ENCODE measurements at regions not wholly inside any gene's neighbourhood (a gene's known extent, or its start where the extent isn't known, plus 50 kb on each side); places are given as distances from the start of the nearest gene placed in this dataset.

DNA sequence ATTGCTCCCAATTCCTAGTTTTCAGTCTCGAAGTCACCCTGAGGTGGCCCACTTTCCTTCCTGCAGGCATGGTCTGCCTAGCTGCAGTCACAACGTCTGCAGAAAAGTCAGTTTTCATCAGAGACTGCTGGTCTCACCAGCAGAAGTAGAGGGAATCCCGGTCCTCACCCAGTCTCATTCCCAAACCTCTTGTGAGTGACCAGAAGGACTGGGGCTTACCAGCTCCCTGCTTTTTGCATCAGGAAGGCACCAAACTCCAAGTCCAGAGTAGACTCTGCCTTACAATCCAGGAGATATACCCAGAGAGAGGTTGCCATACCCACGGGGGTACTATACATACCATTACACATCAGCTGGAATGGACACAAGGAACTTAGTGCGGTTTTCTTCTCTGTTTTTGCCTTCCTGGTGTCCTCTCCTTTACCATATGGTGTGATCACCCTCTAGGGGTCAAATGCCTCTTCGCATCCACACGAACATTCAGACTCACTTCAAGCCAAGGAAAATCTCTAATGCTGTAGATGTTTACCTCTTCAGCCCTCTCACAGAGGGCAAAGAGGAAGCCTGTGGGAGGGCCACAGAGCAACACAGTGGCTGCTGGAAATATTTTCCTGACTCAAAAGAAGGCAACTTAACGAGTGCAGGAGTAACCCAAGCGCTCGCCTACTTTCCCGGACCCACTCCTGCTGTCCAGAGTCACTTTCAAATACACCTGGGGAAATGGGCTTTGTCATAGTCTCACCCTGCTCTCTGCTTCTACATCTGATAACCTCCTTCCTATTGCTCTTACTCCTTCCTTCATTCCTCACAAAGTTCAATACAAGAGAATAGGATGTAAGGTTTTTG, 220.9 kb downstream of the C7orf25 start:
- Histone ChIP-seq H3K4me3 (ENCODE audit: low read depth, low read length) (no peak overlapping the region), H3K27me3 (no peaks in the 10 kb centered on the region), H3K9me3 (no peaks in the 10 kb centered on the region), H3K36me3 (no peaks in the 10 kb centered on the region), H3K4me1 (no peaks in the 10 kb centered on the region)
- 0 out of 2 replicates have a peak, but pooled peaks have one; percentile 10 for TF ChIP-seq CTCF (IDR thresholded peaks at IDR 0.05; ENCODE audit: low read depth, low read length)
- no peak for DNase-seq

- H3K36me3 ChIP-seq, result no peaks in the 10 kb centered on the region
- no peaks in the 10 kb centered on the region for H3K27me3 ChIP-seq
- TF ChIP-seq CTCF (IDR thresholded peaks at IDR 0.05; ENCODE audit: low read depth, low read length), result no peak
- H3K4me3 ChIP-seq (ENCODE audit: low read depth, low read length), result no peak overlapping the region
- no peak for DNase-seq
- no peaks in the 10 kb centered on the region for H3K9me3 ChIP-seq
- H3K4me1 ChIP-seq, result no peaks in the 10 kb centered on the region
Measured at GRCh38 chr7:42689626-42690025, 222.2 kb downstream of the C7orf25 start.

DNA sequence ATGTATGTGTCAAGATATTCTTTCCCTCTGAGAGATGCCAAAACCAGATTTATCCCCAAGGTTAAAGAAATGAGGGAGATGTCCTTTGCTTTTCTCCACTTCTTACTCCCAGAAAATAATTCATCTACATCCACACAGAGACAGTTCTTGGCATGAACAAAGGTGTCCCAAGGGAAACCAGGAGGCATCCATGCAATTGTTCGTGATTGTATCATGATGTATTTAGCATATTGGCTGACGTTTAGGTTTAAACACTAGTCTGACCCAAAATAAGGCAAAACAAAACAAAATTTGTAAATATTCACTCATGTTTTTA, 223.9 kb downstream of the C7orf25 start:
- Histone ChIP-seq H3K36me3 (no peaks in the 10 kb centered on the region), H3K27me3 (no peaks in the 10 kb centered on the region), H3K4me1 (no peaks in the 10 kb centered on the region), H3K4me3 (ENCODE audit: low read depth, low read length) (no peak overlapping the region), H3K9me3 (no peaks in the 10 kb centered on the region)
- DNase-seq, result no peak
- no peak for TF ChIP-seq CTCF (IDR thresholded peaks at IDR 0.05; ENCODE audit: low read depth, low read length)

DNA sequence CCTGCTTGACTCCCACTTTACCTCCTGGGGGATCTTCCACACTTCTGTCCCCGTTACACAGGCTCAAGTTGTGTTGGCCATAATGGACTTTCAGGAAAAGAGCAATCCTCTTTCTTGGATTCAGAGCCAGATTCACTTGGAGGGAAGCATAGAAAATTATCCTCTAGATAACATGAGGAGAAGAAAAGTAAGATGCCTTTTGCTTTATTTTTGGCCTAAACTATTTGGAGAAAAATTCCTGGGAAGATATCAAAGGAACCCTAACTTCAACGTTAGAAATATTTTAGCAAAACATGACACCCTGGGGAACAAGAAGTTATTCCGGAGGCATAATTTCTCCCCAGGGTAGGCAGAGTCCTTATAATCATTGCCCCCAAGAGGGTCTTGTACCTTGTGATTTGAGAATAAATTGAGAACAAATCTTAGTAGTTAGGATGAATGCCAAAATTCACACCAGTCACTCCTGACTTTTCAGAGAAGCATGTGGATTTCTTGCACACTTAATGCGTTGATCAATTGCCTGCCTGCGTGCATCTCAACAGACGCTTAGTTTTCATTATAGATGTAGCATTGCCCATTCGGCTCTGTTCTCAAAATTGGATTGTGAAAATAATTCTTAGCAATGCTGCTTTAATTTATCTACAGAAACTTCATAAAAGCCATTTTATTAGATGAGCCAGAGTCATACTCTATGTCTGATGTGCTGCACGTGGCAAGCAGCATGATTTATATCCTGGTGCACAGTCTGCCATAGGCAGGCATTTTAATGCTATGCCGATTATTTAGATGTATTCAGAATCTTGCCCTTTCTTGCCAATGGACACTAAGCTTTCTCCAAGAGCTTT, 224.4 kb downstream of the C7orf25 start:
- no peaks in the 10 kb centered on the region for H3K4me1 ChIP-seq
- H3K27me3 ChIP-seq, result no peaks in the 10 kb centered on the region
- no peak for TF ChIP-seq CTCF (IDR thresholded peaks at IDR 0.05; ENCODE audit: low read depth, low read length)
- no peak for DNase-seq
- H3K9me3 ChIP-seq, result no peaks in the 10 kb centered on the region
- no peaks in the 10 kb centered on the region for H3K36me3 ChIP-seq
- no peak overlapping the region for H3K4me3 ChIP-seq (ENCODE audit: low read depth, low read length)

GRCh38 chr7:42686594-42687156, 225.2 kb downstream of the C7orf25 start:
- H3K27me3 ChIP-seq, result no peaks in the 10 kb centered on the region
- no peaks in the 10 kb centered on the region for H3K36me3 ChIP-seq
- no peaks in the 10 kb centered on the region for H3K4me1 ChIP-seq
- H3K9me3 ChIP-seq, result no peaks in the 10 kb centered on the region
- no peak overlapping the region for H3K4me3 ChIP-seq (ENCODE audit: low read depth, low read length)
- no peak for TF ChIP-seq CTCF (IDR thresholded peaks at IDR 0.05; ENCODE audit: low read depth, low read length)
- no peak for DNase-seq
